Stimulated activated CD8-positive, alpha-beta memory T cell treated with anti-CD3 and anti-CD28 coated beads, Interleukin-15, amount 100 ng/mL, for 24 hours (primary cell): ENCODE measurements at regions not wholly inside any gene's neighbourhood (a gene's known extent, or its start where the extent isn't known, plus 50 kb on each side); places are given as distances from the start of the nearest gene placed in this dataset.

Experiments used
- DNase-seq: peaks from one replicate; pipeline ENCODE4 v3.0.0-alpha.2; 2020; ENCODE audit warnings: low read depth

GRCh38 chr12:13595536-13596443 is 385.6 kb downstream of the GRIN2B start:
- no peak for DNase-seq

GRCh38 chr12:13594731-13595514 is 386.5 kb downstream of the GRIN2B start:
- no peak for DNase-seq

- no peak for DNase-seq
Measured at GRCh38 chr12:13592063-13592942, 389.1 kb downstream of the GRIN2B start.

- no peak for DNase-seq
Measured at GRCh38 chr12:13591488-13591887, 389.9 kb downstream of the GRIN2B start.

GRCh38 chr12:13591059-13591458 is 390.3 kb downstream of the GRIN2B start:
- DNase-seq = no peak

GRCh38 chr12:13588574-13588973 is 392.0 kb downstream of the EMP1 start:
- no peak for DNase-seq

- DNase-seq = no peak
Measured at GRCh38 chr12:13587721-13588390, 391.3 kb downstream of the EMP1 start.

- no peak for DNase-seq
Measured at GRCh38 chr12:13586361-13586760, 389.8 kb downstream of the EMP1 start.

GRCh38 chr12:13584541-13584940 is 388.0 kb downstream of the EMP1 start:
- DNase-seq = no peak

GRCh38 chr12:13583630-13584029 is 387.1 kb downstream of the EMP1 start:
- DNase-seq = no peak

GRCh38 chr12:13582421-13582820 is 385.9 kb downstream of the EMP1 start:
- DNase-seq = no peak

GRCh38 chr12:13581031-13581430 is 384.5 kb downstream of the EMP1 start:
- no peak for DNase-seq

- DNase-seq = no peak
Measured at GRCh38 chr12:13580206-13580605, 383.7 kb downstream of the EMP1 start.

GRCh38 chr12:13576935-13577500 is 380.5 kb downstream of the EMP1 start:
- DNase-seq = no peak

GRCh38 chr12:13573698-13574321 is 377.3 kb downstream of the EMP1 start:
- DNase-seq = no peak

- DNase-seq = no peak
Measured at GRCh38 chr12:13571035-13571434, 374.5 kb downstream of the EMP1 start.

GRCh38 chr12:13570005-13570694 is 373.6 kb downstream of the EMP1 start:
- no peak for DNase-seq

GRCh38 chr12:13566292-13566691 is 369.8 kb downstream of the EMP1 start:
- no peak for DNase-seq

- DNase-seq = no peak
Measured at GRCh38 chr12:13564266-13564810, 367.8 kb downstream of the EMP1 start.

GRCh38 chr12:13563743-13564125 is 367.2 kb downstream of the EMP1 start:
- DNase-seq = no peak
